Endothelial cell (in vitro differentiated cells): ENCODE measurements at regions not wholly inside any gene's neighbourhood (a gene's known extent, or its start where the extent isn't known, plus 50 kb on each side); places are given as distances from the start of the nearest gene placed in this dataset.

Source experiments
- DNase-seq: peaks from one replicate; pipeline ENCODE4 v3.0.0; 2021; ENCODE audit warnings: low spot score
- H3K27ac Mint-ChIP-seq: one replicate; pipeline ENCODE4 v1.8.0; 2021; ENCODE audit warnings: mixed read lengths, inconsistent platforms; ENCODE audit not compliant: unreplicated experiment
- H3K27me3 Mint-ChIP-seq: one replicate; pipeline ENCODE4 v1.8.0; 2021; ENCODE audit warnings: mild to moderate bottlenecking, moderate library complexity, mixed read lengths, inconsistent platforms; ENCODE audit not compliant: unreplicated experiment
- H3K36me3 Mint-ChIP-seq: one replicate; pipeline ENCODE4 v1.8.0; 2021; ENCODE audit warnings: mild to moderate bottlenecking, low read depth, mixed read lengths, inconsistent platforms; ENCODE audit not compliant: unreplicated experiment
- H3K4me1 Mint-ChIP-seq: one replicate; pipeline ENCODE4 v1.8.0; 2021; ENCODE audit warnings: mild to moderate bottlenecking, mixed read lengths, inconsistent platforms; ENCODE audit not compliant: unreplicated experiment
- H3K4me3 Mint-ChIP-seq: one replicate; pipeline ENCODE4 v1.8.0; 2021; ENCODE audit warnings: mild to moderate bottlenecking, mixed read lengths, inconsistent platforms; ENCODE audit not compliant: unreplicated experiment
- H3K9me3 Mint-ChIP-seq: one replicate; pipeline ENCODE4 v1.8.0; 2021; ENCODE audit warnings: mixed read lengths, inconsistent platforms; ENCODE audit not compliant: unreplicated experiment
- CTCF ChIP-seq: fragments of 200-600 bp; sonication (generic); IDR thresholded peaks from one replicate; pipeline ENCODE4 v1.5.0; 2021; ENCODE audit warnings: antibody characterized with exemption; ENCODE audit not compliant: unreplicated experiment

- peaks cover 2% of the 10 kb centered on the region for H3K27me3 Mint-ChIP-seq
- no peaks in the 10 kb centered on the region for H3K9me3 Mint-ChIP-seq
- TF ChIP-seq CTCF: no peak
- H3K4me3 Mint-ChIP-seq: no peak overlapping the region
- no peak for DNase-seq
- H3K27ac Mint-ChIP-seq: no peak overlapping the region
- no peaks in the 10 kb centered on the region for H3K36me3 Mint-ChIP-seq
- peaks cover under 1% of the 10 kb centered on the region for H3K4me1 Mint-ChIP-seq
Observed at GRCh38 chr14:49951691-49952345, 58.9 kb downstream of the ARF6 start.

GRCh38 chr14:49953196-49953595 lies 60.3 kb downstream of the ARF6 start:
- Mint-ChIP-seq H3K4me3 (no peak overlapping the region), H3K27me3 (peaks cover 2% of the 10 kb centered on the region), H3K36me3 (no peaks in the 10 kb centered on the region)

GRCh38 chr14:49954171-49954631 lies 61.3 kb downstream of the ARF6 start:
- DNase-seq: no peak
- H3K36me3 Mint-ChIP-seq: no peaks in the 10 kb centered on the region
- H3K27me3 Mint-ChIP-seq: peaks cover 2% of the 10 kb centered on the region
- no peak overlapping the region for H3K27ac Mint-ChIP-seq
- no peak for TF ChIP-seq CTCF
- H3K9me3 Mint-ChIP-seq: no peaks in the 10 kb centered on the region
- H3K4me3 Mint-ChIP-seq: no peak overlapping the region
- no peaks in the 10 kb centered on the region for H3K4me1 Mint-ChIP-seq

More at GRCh38 chr14:49953196-49953595, 60.3 kb downstream of the ARF6 start:
- no peak overlapping the region for H3K27ac Mint-ChIP-seq
- no peak for DNase-seq
- H3K4me1 Mint-ChIP-seq: no peaks in the 10 kb centered on the region
- no peak for TF ChIP-seq CTCF
- H3K9me3 Mint-ChIP-seq: no peaks in the 10 kb centered on the region

GRCh38 chr14:49955024-49955423 lies 62.1 kb downstream of the ARF6 start:
- TF ChIP-seq CTCF: no peak
- Mint-ChIP-seq H3K4me1 (no peaks in the 10 kb centered on the region), H3K36me3 (no peaks in the 10 kb centered on the region), H3K9me3 (no peaks in the 10 kb centered on the region), H3K27ac (no peak overlapping the region), H3K4me3 (no peak overlapping the region), H3K27me3 (peaks cover 2% of the 10 kb centered on the region)
- no peak for DNase-seq

- no peak overlapping the region for H3K4me3 Mint-ChIP-seq
- H3K4me1 Mint-ChIP-seq: no peaks in the 10 kb centered on the region
- peaks cover 2% of the 10 kb centered on the region for H3K27me3 Mint-ChIP-seq
- no peaks in the 10 kb centered on the region for H3K36me3 Mint-ChIP-seq
- no peak overlapping the region for H3K27ac Mint-ChIP-seq
- H3K9me3 Mint-ChIP-seq: no peaks in the 10 kb centered on the region
- TF ChIP-seq CTCF: no peak
- no peak for DNase-seq
Observed at GRCh38 chr14:49957089-49957852, 64.4 kb downstream of the ARF6 start.
